GM23248 (cell line): ENCODE measurements at regions not wholly inside any gene's neighbourhood (a gene's known extent, or its start where the extent isn't known, plus 50 kb on each side); places are given as distances from the start of the nearest gene placed in this dataset.

Experiments used
- EZH2 ChIP-seq: fragments of 200-600 bp; sonication (generic); IDR thresholded peaks from 2 replicates; pipeline ENCODE4 v1.6.1; 2018; ENCODE audit warnings: antibody characterized with exemption, mild to moderate bottlenecking; ENCODE audit not compliant: insufficient read depth, poor library complexity, severe bottlenecking
- EZH2phosphoT487 ChIP-seq: fragments of 200-600 bp; sonication (generic); IDR thresholded peaks from 2 replicates; pipeline ENCODE4 v1.6.1; 2018; ENCODE audit warnings: antibody characterized with exemption, moderate library complexity, mild to moderate bottlenecking, low read depth; ENCODE audit not compliant: insufficient read depth

GRCh38 chrX:7512845-7513244 lies 330.1 kb upstream of the VCX start:
- TF ChIP-seq EZH2, result no peak
- TF ChIP-seq EZH2phosphoT487, result no peak
